GM12892 (cell line): ENCODE measurements at regions not wholly inside any gene's neighbourhood (a gene's known extent, or its start where the extent isn't known, plus 50 kb on each side); places are given as distances from the start of the nearest gene placed in this dataset.

Experiments
- POLR2A ChIP-seq: IDR thresholded peaks from 2 replicates; pipeline ENCODE4 v1.6.1; 2011; ENCODE audit warnings: low read depth, low read length, control low read depth
- POLR2AphosphoS5 ChIP-seq: IDR thresholded peaks from 2 replicates; pipeline ENCODE4 v1.6.1; 2011; ENCODE audit warnings: low read depth, low read length, control low read depth
- TAF1 ChIP-seq: IDR thresholded peaks from 2 replicates; pipeline ENCODE4 v1.6.1; 2011; ENCODE audit warnings: low read depth, mild to moderate bottlenecking, control low read depth, low read length, borderline replicate concordance

DNA sequence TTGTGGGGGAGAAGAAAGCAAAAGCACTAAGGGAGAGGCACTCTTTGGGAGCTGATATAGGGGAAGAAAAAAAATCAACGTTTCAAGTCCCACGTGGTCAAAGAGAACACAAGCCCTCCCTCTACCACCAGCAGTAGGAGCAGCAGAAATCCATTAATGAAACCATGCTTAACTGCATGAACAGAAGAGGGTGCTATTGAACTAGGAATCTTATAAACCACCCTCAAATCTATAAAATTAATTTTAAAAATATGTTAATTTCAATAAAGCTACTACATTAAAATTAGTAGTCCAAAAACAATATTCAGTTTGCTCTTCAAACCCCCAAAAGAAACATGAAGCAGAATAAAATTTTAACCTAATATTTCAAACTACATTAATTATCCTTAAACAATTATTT, 147.8 kb downstream of the TMEM18 start:
- TF ChIP-seq POLR2A (no peak), TAF1 (no peak), POLR2AphosphoS5 (no peak)
